ENCODE measurements at regions not wholly inside any gene's neighbourhood (a gene's known extent, or its start where the extent isn't known, plus 50 kb on each side); places are given as distances from the start of the nearest gene placed in this dataset.
"Not testable (repeated sequence)": the region's sequence is repeated elsewhere in the genome, so short reads cannot be mapped to it uniquely, and the experiment has no call there.

DNA sequence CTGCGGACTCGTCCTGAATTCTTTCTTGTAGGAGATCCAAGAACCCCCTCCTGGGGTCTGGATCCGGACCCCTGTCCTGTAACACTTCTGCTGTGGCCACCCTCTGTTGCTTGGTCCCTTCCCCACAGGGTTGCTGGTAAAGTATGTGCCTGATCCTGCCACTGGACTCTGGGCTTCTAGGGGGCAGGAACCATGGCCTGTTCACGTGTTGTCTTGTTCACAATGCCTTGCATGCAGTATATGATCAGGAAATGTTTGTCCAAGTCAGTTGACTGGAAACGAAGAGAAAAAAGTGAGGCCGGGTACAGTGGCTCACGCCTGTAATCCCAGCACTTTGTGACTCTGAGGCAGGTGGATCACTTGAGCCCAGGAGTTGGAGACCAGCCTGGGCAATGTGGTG is 139.3 kb upstream of the ALDH1B1 start:
- DNase-seq, result no peak

DNA sequence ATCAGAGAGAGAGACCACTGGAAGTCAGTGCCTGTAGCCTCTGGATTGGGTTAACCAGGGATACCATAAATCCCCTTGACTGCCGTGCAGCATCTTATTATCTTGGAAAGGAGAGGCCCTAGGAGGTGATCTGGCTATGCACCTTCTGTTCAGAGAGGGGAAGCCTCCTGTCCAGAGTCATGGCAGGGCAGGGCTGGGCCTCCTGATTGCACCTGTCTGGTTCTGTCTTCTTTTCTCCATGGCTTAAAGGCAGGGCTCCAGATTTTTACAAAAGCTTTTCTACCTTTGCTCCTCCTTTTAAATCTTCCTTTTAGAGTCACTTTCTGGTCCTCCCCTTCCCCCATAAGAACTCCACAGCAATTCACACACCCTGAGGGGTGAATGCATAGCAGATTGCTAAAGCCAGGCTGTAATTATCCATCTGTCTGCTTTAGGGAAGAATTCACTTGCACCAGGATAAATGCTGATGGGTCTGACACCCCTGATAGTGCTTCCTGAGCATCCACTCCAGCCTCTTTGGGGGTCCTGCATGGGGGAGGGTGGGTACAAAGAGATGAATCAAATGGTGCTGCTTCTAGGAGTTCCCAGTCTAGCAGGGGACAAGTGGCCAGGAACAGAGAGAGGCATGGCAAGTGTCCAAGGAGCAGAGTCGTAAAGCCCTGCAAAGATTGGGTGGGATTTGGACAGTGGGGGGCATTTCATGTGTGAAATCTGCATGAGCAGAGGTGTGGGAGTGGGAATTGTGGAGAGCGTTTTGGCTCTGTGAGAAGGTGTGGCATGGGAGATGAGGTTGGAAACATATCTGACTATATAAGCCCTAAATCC is 141.3 kb upstream of the ALDH1B1 start:
- DNase-seq, result no peak

DNA sequence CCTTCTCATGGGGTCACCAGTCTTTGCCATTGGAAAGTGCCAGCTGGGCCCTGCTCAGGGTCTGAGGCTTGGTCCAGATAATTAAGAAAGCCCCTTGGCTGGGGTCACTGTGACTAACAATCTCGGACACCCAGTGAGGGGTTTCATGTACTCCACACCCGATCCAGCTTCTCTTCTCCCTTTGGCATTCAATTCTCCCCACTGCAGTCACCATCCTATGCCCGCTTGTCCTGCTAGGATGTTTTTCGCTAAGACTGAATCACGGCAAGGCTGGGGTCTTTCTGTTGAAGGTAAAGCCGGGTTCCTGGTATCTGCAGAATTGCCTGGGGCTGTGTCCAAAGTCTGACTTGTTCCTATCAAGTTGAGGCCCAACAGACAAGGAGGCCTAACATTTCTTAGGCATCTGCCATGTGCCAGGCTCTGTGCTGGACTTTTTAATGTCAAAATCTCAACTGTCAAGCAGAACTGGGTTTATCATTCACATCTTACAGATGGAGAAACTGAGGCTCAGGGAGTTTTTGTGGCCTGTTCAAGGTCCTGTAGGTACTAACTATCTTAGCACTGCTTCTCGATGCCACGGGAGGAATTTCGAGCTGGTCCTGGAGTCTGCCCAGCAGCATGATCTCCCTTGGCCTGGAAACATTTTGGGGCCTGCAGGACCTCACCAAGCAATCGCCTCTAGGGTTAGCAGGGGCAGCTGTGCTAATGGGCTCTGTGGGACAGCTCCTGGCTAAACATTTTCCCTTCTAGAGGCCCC is 142.0 kb upstream of the ALDH1B1 start:
- DNase-seq, result no peak

DNA sequence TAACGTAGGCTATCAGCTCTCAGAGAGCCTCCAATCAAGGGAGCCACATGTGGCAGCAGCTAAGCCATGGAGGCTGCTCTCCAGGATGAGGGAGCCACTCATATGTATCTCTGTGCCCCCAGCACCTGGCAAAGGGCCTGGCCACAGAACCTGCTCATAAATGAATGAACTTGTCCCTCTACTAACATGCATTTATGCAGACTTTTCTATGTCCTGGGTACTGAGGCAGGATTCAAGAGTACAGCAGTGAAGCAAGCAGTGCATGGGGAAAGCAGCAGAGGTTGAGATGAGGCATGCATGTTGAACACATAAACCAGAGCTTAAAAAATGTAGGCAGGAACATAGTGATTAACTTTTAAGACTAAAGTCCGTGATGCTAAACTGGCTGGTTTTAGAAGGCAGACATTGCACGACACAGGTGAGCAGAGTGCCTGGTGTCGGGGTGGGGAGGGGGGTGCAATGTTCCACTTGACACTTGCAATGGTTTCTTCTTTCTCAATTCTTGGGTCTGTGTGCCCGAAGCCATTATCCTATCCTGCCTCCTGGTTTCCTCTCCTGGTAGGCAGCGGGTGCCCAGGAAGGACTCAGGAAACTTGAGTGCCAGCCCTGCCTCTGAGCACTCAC is 142.8 kb upstream of the ALDH1B1 start:
- no peak for DNase-seq

DNA sequence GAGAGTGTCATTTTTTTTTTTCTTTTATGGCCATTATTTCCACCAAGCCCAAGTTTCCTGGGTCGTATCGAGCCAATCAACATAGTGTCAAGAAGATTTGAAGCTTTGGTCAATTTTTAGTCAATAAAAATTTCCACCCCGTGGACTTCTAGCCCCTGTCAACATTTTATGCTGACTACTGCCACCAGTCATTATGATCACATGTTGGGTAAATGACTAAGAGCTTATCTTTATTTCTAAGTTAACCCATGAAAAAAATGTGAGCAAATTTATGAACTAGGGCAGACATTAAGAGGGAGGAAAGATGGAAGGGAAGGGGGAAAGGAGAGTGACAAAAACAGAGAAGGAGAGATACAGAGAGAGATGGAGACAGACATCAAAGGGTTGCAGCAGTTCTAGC is 143.5 kb upstream of the ALDH1B1 start:
- no peak for DNase-seq

DNA sequence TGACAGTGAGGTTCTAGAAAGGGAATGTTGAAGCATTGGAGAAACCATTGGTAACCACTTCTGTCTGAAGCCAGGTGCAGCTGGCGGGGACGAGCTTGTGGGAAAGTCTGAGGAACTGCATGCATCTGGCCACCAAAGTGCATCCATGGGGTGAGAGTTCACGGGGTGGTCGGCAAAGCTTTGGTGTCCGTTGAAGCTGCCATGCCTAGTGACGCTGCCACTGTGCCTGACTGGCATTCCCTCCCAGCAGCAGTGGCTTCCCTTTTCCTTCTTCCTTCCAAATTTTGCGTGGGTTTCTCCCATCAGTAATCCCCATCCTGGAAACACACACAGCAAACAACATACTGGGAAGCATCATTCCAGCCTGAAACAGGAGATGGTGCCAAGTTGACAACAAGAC is 145.7 kb upstream of the ALDH1B1 start:
- no peak for DNase-seq

DNA sequence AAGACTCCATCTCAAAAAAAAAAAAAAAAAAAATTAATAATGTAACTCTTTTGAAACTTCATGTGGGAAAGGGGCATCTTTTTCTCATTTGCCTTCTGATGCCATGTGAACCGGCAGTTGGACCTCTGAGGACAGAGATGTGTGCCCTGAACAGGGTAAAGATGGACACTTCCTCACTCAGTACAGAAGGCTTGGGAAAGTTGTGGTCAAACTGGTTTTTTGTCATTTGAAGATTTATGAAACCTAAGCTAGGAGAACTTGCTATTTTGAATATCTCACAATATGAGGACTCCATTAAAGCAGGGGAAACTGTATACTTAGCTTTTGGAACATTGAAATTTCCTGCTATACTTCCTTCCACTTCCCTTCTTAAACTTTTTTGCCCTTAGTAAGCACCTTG is 147.5 kb upstream of the ALDH1B1 start:
- no peak for DNase-seq

DNA sequence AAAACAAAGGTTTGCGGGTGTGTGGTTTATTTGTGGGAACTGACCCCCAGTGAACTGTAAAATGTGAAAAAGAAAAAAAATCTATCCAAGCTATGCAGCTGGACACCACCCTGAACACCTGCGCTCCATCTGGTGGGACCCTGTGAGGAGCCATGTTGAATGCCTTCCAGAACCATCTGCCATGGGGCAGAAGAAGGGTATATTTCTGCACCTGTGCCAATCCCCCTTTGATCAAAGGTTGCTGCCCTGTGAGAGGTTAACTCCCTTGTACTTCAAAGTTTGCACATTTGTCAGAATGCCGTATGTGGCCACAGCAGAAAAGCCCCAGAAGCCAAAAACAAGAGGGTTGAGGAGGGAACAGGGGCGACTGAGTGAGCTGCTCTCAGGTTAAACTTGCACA is 148.5 kb upstream of the ALDH1B1 start:
- no peak for DNase-seq

DNA sequence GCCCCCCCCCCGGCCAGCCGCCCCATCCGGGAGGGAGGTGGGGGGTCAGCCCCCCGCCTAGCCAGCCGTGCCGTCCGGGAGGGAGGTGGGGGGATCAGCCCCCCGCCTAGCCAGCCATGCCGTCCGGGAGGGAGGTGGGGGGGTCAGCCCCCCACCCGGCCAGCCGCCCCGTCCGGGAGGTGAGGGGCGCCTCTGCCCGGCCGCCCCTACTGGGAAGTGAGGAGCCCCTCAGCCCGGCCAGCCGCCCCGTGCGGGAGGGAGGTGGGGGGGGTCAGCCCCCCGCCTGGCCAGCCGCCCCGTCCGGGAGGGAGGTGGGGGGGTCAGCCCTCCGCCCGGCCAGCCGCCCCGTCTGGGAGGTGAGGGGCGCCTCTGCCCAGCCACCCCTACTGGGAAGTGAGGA is 150.4 kb upstream of the ALDH1B1 start:
- not testable (repeated sequence) for DNase-seq

DNA sequence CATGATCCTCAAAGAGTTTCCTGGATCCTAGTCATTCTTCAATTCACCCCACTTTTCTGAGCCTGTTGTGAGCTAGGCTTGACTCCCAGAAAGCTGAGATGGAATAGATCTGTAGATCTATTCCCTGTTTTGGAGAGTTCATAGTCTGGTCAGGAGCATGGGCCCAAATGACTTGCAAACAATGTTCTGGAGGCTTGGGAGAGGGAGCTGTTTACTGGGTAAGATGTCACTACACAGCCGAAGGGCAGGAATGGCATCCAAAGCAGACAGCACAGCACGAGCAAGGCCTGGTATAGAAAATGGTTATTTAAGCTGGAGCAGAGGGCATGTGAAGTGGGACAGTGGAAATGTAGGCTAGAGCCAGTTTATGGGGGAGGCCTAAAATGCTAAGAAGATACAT is 152.5 kb upstream of the ALDH1B1 start:
- no peak for DNase-seq

DNA sequence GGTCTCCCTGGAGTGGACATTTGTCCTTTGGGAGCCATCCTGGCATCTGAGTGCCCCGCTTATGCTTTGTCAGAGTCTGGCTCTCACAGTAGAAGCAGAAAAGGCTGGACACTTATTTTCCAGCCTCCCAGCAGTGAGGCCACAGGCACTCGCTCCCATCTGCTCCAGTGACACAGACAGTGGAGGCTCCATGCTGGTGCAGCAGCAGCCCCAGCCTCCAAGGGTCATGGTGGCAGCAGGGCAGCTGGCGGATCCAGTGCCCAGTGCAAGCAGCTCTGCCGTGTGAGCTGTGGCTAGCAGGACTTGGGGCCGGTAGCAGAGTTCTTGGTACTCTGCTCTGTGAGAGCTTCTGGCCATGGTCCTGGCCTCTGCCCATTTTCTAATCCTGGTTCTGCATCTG is 157.3 kb upstream of the ALDH1B1 start:
- DNase-seq, result no peak

DNA sequence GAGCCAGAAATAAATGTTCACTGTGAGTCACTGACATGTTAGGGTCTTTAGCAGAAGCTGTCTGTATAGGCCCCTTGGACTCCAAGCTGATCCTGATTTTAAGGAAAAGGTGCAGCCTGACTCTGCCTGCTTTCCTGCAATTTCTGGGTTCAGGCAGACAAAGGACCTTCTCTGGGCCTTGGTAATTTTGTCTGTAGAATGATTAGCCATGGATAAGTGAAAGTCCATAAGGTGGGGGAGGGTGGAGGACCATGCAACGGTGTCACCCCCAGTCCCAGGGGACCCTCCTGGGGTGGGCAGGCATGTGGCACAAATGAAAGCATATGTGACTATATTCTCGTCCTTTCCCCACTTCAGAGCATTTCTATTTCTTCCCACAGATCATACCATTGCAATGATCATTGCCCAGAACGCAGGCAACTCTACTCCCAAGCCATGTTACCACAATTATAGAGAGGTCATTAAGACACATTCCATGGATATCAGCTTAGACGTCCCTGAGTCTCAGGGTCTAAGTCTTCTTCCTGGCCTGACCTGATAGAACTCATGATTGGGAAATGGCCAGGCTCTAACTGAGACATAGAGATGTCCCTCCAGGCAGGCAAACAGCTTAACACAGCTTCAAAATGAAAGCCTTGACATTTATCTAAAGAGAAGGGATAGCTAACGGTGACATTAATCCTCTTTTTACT is 157.9 kb upstream of the ALDH1B1 start:
- no peak for DNase-seq

DNA sequence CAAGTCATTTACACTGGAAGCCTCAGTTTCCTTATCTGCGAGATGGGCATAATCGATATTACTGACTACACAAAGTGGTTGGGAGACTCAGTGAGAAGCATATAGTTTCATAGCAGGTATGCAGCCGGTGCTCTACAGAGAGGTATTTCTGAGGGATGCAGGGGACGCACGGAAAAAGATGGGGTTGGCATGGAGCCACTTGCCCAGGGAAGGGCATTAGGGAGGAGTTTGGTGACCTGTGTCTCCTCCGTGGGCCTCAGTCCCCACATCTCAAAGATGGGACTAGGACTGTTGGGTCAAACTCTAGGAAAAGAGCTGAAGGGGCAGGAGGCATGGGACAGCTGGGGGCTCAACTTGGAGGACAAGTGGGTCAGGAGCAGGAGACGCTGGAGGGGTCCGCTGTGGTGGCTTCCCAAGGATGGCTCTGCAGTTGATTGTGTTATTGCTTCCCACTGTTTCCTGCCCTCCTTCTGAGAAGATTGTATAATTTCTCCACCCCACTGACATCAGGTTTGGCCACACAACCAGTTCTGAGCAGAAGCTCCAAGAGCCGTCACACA is 158.6 kb upstream of the ALDH1B1 start:
- no peak for DNase-seq

DNA sequence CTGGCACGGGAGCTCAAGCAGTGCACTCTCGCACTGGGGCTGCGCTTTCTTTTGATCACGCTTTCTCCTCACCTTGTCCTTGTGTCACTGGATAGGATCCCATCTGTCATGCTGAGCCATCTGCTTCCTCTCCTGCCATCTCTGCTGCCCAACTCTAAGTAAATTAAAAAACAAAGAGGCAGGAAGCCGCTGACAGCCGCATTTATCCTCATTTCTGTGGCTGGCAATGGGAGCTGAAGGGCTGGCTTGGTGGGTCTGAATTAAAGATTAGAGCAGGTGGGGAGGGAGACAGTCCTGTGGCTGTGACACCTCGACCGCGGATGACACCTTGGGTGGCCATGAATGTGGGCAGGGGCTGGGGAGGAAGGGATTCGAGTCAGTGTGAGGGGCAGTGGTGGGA is 159.2 kb upstream of the ALDH1B1 start:
- no peak for DNase-seq

DNA sequence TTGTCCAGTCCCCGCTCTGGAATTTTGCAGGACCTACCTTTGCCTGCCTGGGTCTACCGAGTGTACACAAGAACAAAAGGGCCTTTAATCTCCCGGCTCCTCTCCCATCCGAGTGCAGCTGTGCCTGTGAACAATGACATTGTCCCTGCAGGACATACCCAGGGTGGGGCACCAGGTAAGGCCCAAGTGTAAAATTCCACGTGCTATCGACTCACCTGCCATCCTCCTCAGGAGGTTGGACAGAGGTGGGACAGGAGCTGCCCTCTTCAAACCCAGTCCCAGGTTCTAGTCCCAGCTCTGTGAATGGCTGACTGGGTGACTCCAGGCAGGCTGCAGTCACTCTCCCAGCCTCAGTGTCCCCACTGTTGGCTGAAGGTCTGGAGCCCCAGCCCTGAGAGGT is 159.6 kb upstream of the ALDH1B1 start:
- DNase-seq, result no peak

DNA sequence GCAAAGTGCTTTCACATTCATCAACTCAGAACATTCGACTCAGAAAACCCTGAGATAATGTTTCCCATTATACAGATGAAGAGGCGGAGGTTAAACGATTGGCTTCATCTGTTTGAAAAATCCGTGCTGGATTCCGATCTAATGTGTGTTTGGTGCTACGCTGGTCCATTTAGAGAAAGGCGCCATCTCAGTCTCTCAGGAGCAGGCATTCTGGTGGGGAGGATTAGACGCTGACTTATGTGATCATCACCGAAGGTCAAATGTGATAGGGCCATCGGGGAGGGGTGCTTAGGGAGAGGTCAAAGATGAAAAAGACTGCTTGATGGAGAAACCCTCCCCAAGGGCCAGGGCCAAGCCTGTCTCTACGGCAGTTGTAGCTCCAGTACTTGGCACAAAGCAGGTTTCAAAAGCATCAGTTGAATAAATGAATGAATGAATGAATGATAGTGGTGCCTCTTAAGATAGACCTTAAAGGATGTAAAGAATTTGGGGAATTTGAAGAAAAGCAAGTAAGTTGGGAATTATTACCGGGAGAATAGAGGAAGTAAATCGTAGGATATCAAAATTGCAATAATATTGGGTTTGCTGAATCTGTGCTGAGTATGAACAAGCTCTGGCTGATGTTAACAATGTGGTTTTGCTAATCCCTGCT is 160.6 kb upstream of the SHB start:
- DNase-seq, result no peak

DNA sequence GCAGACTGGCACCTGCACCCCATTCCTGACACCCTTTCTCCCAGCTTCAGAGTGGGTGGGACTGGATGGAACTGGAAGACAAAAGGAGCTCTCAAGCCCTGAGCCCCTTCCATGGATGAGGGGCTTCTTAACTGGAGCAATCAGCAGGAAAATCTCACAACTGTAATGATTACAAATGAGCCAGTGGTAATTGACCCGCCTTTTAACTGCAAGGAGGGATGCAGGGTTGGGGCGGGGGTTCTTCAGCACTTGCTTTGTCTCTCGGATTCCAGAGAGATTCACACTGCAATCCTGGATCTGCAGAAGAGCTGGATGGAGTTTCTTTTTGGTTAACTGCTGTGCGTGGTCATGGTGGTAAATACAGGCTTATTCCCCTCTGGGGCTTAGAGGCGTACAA is 160.1 kb upstream of the SHB start:
- no peak for DNase-seq

DNA sequence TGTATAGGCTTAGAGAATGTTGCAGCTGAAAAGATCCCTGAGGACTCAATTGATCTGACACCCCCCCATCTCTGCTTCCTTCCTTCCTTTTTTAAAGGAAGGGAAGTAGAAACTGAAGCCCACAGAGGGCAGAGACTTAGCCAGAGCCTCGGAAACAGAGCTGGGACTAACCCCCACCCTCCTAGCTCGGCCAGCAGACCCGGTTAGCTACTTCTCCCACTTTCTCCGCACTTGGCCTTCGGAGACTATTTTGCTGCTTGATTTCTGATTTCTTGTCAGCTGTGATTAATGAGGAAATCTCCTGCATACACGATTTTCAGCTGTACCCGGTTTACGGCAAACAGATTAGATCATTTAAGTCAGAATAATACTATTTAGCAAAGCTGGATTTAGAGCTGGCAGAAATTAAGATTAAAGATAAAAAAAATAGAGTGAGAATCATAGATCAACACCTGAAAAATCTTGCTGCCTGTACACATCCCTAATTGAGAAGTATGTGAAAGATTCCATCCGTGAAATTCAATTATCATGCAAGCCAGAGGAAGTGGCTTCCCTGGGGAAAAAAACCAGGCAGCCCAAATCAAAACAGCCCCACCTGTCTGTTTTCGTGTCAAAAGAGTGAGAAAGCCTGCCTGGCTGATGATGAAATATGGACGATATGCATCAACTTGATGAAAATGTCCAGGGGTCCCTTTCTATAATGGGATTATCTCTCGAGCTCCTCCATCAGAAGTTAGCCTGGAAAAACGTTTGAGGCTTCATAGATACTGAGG is 159.5 kb upstream of the SHB start:
- no peak for DNase-seq

DNA sequence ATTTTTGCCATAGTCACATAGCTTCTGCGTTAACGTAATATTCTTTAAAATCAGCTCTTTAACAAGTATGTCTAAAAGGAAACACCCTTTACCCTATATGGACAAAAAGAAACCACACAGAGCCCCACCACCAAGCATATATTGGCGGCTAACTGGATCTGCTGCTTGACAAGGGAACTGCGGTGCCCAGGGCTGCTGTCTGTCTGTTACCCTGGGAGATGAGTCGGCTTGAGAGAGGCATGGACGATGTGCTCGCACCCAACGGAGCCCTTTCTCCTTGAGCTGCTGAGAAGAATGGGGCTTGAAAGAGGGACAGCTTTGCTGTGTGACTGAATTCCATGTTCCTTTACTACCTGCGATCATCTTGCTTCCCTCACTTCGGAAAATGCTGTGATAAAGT is 158.6 kb upstream of the SHB start:
- no peak for DNase-seq

DNA sequence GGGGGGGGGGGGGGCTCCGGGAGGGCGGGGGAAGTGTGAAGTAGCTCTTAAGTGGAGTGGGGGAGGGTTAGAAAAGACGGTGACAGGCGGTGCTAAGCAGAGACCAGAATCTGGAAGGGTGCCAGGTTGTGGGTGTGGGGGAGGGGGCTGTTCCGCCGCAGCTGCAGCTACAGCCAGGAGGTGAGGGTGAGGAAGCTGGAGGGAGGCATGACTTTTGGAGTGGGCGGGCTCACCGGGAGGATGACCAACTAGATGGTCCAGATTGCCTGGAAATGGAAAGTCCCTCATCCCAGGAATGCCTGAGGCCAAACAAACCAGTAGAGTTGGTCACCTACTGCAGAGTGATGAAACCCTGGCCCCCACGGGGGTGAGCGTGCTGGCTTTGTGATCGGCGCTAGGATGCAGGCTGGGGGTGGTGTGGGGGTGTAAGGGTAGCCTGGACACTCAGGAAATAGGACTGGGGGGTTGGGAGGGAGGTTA is 158.1 kb upstream of the SHB start:
- DNase-seq, result peak; percentile 62

DNA sequence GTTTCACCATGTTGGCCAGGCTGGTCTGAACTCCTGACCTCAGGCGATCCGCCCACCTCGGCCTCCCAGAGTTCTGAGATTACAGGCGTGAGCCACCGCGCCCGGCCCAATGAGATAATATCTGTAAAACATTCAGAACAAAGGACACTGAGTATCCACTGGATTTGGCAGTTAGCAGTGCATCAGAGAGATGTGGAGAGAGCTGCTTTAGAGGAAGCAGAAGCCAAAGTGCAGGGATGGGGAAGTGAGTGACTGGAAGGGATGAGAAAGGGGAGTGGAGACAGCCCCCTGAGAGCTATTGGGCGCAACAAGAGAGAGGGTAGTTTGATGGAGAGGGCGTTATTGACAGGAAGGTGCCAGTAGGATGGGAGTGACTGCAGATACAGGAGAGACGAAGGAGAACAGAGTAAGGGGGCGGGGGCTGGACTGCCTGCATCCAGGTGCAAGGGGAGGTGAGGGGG is 157.5 kb upstream of the SHB start:
- DNase-seq, result no peak

DNA sequence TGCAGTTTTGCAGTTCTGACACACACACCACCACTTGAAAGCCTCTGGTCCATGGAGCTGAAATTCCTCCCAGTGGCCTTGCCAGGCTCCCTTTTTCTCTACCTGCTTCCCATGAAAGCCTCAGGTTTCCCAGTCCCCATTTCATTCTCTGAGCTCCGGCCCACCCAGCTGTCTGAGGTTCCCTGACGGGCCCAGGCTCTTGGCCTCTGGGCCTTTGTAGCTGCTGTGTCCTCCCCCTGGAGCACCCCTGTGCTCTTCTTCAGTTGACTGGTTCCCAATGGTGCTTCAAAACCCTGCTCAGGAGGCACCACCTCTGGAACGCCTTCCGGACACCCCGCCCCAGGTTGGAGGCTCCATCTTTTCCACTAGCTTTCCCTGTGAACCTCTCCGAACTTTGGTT is 155.9 kb upstream of the SHB start:
- no peak for DNase-seq
